GM12878 (cell line): ENCODE measurements at regions not wholly inside any gene's neighbourhood (a gene's known extent, or its start where the extent isn't known, plus 50 kb on each side); places are given as distances from the start of the nearest gene placed in this dataset.

Experiments
- ATAC-seq: fragments of 200-7000 bp; cut with Tn5 transposase; 3 replicates; pipeline ENCODE4 v1.9.1; 2020; ENCODE audit warnings: mild to moderate bottlenecking, moderate library complexity
- BruUV-seq: library from RNA; stranded (reverse); fragments of 400-500 nt; replicated peaks from 2 replicates; lab custom pipeline; 2021; lab: Mats Ljungman, UMichigan
- CTCF ChIA-PET: fragments of 300-600 bp; sonication (Branson Sonifier 250); formaldehyde crosslinking; extraction: SDS; loops from one replicate; lab custom pipeline; 2021; ENCODE audit warnings: inconsistent platforms; lab: Yijun Ruan, JAX
- POLR2A ChIA-PET: fragments of 350-600 bp; formaldehyde crosslinking; extraction: SDS; loops from one replicate; lab custom pipeline; 2021; ENCODE audit warnings: inconsistent platforms; lab: Charles Lee
- RAD21 ChIA-PET: fragments of 300-600 bp; sonication (Branson Sonifier 250); formaldehyde crosslinking; loops from one replicate; lab custom pipeline; 2023; ENCODE audit warnings: antibody characterized with exemption; ENCODE audit not compliant: unreplicated experiment; lab: Charles Lee
- SMC1A ChIA-PET: fragments of 300-600 bp; sonication (Branson Sonifier 250); formaldehyde crosslinking; loops from one replicate; lab custom pipeline; 2023; ENCODE audit not compliant: unreplicated experiment, uncharacterized antibody; lab: Charles Lee
- DNase-seq: peaks from one replicate; pipeline ENCODE4 v3.0.0-alpha.2; 2011; ENCODE audit warnings: low read depth, low spot score
- FAIRE-seq: peaks from 3 replicates; lab custom pipeline; 2011; peaks lifted over from hg19 to GRCh38; lab: Jason Lieb, UNC
- H2AFZ ChIP-seq: 2 replicates; pipeline ENCODE4 v1.6.0; 2011; ENCODE audit warnings: low read depth, low read length, control low read depth; ENCODE audit not compliant: control insufficient read depth
- H3K27ac ChIP-seq: 2 replicates; pipeline ENCODE4 v1.5.1; 2011; ENCODE audit warnings: control low read depth; ENCODE audit not compliant: control insufficient read depth, insufficient read depth
- H3K27me3 ChIP-seq, 2 experiments: replicated peaks in 1 of 2; 2 replicates each; pipeline versions ENCODE4 v1.6.0 to v1.6.1; 2011; ENCODE audit warnings: low read length in 1 of 2; ENCODE audit not compliant: control insufficient read depth in 2 of 2, insufficient read depth in 2 of 2
- H3K36me3 ChIP-seq, 2 experiments: 2 replicates each; pipeline ENCODE4 v1.5.1; 2011; ENCODE audit warnings: low read length in 1 of 2; ENCODE audit not compliant: control insufficient read depth in 2 of 2, insufficient read depth in 2 of 2
- H3K4me1 ChIP-seq: 2 replicates; pipeline ENCODE4 v1.6.1; 2011; ENCODE audit warnings: mild to moderate bottlenecking, low read length, moderate library complexity, mixed read lengths; ENCODE audit not compliant: control insufficient read depth, insufficient read depth
- H3K4me2 ChIP-seq: 2 replicates; pipeline ENCODE4 v1.6.0; 2011; ENCODE audit warnings: control low read depth; ENCODE audit not compliant: control insufficient read depth, insufficient read depth
- H3K4me3 ChIP-seq: fragments of 200-600 bp; sonication (generic); 2 replicates; pipeline ENCODE4 v1.5.1; 2016
- H3K79me2 ChIP-seq: 2 replicates; pipeline ENCODE4 v1.6.0; 2011; ENCODE audit warnings: low read length; ENCODE audit not compliant: control insufficient read depth, insufficient read depth
- H3K9ac ChIP-seq: 2 replicates; pipeline ENCODE4 v1.8.0; 2011; ENCODE audit warnings: low read length, control low read depth, mixed read lengths; ENCODE audit not compliant: control insufficient read depth, insufficient read depth
- H3K9me3 ChIP-seq: replicated peaks from 3 replicates; pipeline ENCODE4 v1.5.1; 2011; ENCODE audit warnings: mild to moderate bottlenecking, low read length; ENCODE audit not compliant: control insufficient read depth, insufficient read depth
- H4K20me1 ChIP-seq: 2 replicates; pipeline ENCODE4 v1.6.0; 2011; ENCODE audit not compliant: control insufficient read depth, insufficient read depth
- BCL3 ChIP-seq: IDR thresholded peaks from 2 replicates; pipeline ENCODE4 v1.6.1; 2011; ENCODE audit warnings: borderline replicate concordance, low read depth, mild to moderate bottlenecking, moderate library complexity, low read length; ENCODE audit not compliant: insufficient read depth, poor library complexity, severe bottlenecking
- E2F8 ChIP-seq: fragments of 450-650 bp; IDR thresholded peaks from 2 replicates; pipeline ENCODE4 v1.6.1; 2018; ENCODE audit warnings: mild to moderate bottlenecking, low read depth, moderate library complexity; ENCODE audit not compliant: partially characterized antibody
- EED ChIP-seq: sonication (generic); IDR thresholded peaks from 2 replicates; pipeline ENCODE4 v1.6.1; 2016; ENCODE audit warnings: antibody characterized with exemption, low read depth
- ETV6 ChIP-seq, 2 experiments: fragments of 450-650 bp in 1 of 2; IDR thresholded peaks in 1 of 2; conservative IDR thresholded peaks in 1 of 2; 2 replicates each; pipeline ENCODE4 v1.6.1; 2014; ENCODE audit warnings: antibody characterized with exemption in 1 of 2, borderline replicate concordance in 1 of 2, low read depth in 1 of 2, mild to moderate bottlenecking in 1 of 2, moderate library complexity in 1 of 2
- HCFC1 ChIP-seq: fragments of 150-350 bp; IDR thresholded peaks from 2 replicates; pipeline ENCODE4 v1.6.1; 2014; ENCODE audit warnings: low read length
- IRF3 ChIP-seq: fragments of 450-650 bp; IDR thresholded peaks from 2 replicates; pipeline ENCODE4 v1.6.1; 2014; ENCODE audit warnings: mild to moderate bottlenecking
- IRF4 ChIP-seq: IDR thresholded peaks from 2 replicates; pipeline ENCODE4 v1.6.1; 2011; ENCODE audit warnings: low read depth, low read length
- JUND ChIP-seq: IDR thresholded peaks from 2 replicates; pipeline ENCODE4 v1.6.1; 2012; ENCODE audit warnings: low read depth, mild to moderate bottlenecking, low read length, improper control_type of control experiment, moderate library complexity
- MAX ChIP-seq: IDR thresholded peaks from 2 replicates; pipeline ENCODE4 v1.6.1; 2012; ENCODE audit warnings: low read depth, low read length, improper control_type of control experiment
- MEF2A ChIP-seq: IDR thresholded peaks from 2 replicates; pipeline ENCODE4 v1.6.1; 2011; ENCODE audit warnings: low read depth, mild to moderate bottlenecking, low read length, moderate library complexity; ENCODE audit not compliant: insufficient read depth
- MEF2B ChIP-seq: fragments of 450-650 bp; IDR thresholded peaks from 2 replicates; pipeline ENCODE4 v1.6.1; 2018; ENCODE audit warnings: mild to moderate bottlenecking, moderate library complexity; ENCODE audit not compliant: partially characterized antibody, poor library complexity, severe bottlenecking
- NFXL1 ChIP-seq: fragments of 450-650 bp; IDR thresholded peaks from 2 replicates; pipeline ENCODE4 v1.6.1; 2017; ENCODE audit warnings: antibody characterized with exemption, mild to moderate bottlenecking, borderline replicate concordance
- POU2F2 ChIP-seq: IDR thresholded peaks from 3 replicates; pipeline ENCODE4 v1.6.1; 2011; ENCODE audit warnings: low read depth, mild to moderate bottlenecking, low read length, borderline replicate concordance
- RFX5 ChIP-seq: IDR thresholded peaks from 2 replicates; pipeline ENCODE4 v1.6.1; 2011; ENCODE audit warnings: low read depth, low read length, improper control_type of control experiment
- ZBTB40 ChIP-seq: fragments of 450-650 bp; IDR thresholded peaks from 2 replicates; pipeline ENCODE4 v1.6.1; 2016; ENCODE audit warnings: mild to moderate bottlenecking, moderate library complexity, borderline replicate concordance
- WGBS: methylation state at CpG from one replicate; pipeline ENCODE4 v1.1.6; 2016; ENCODE audit warnings: low lambda C conversion rate; ENCODE audit not compliant: insufficient replicate concordance, insufficient coverage; ENCODE audit errors: missing lambda C conversion rate; 5-methylcytosine and 5-hydroxymethylcytosine counted together
- in situ Hi-C: fragments of 300-500 bp; cut with MboI; formaldehyde crosslinking; loops from 9 replicates; pipeline ENCODE4 v1.14.3; 2018; ENCODE audit warnings: mixed read lengths
- intact Hi-C: fragments of 100-400 bp; cut with micrococcal nuclease; formaldehyde crosslinking; loops from one replicate; pipeline ENCODE4 v1.14.2; 2022; ENCODE audit not compliant: unreplicated experiment

GRCh38 chr9:120153258-120153657 is 426.7 kb downstream of the CDK5RAP2 start:
- FAIRE-seq (no peak), ATAC-seq (no peak), DNase-seq (no peak)
- WGBS: 41% methylated on average over 1 of the region's 1 CpG
- no peak overlapping the region for H3K27ac ChIP-seq
- ChIA-PET POLR2A (no interaction called here), CTCF (interaction anchor here (0.8 to 1.1 kb wide), 3 partner anchors 10 to 15 kb away, joined by 3 to 4 read pairs (median 3); no protein-coding TSS in a partner anchor), SMC1A (no interaction called here), RAD21 (no interaction called here)
- H3K9me3 ChIP-seq: no peaks in the 10 kb centered on the region
- H3K4me2 ChIP-seq: no peak overlapping the region
- no peaks in the 10 kb centered on the region for H3K27me3 ChIP-seq
- H3K4me1 ChIP-seq: no peaks in the 10 kb centered on the region
- BruUV-seq: no TSS peak
- H4K20me1 ChIP-seq: no peaks in the 10 kb centered on the region
- in situ Hi-C loops: no loop called here
- no peaks in the 10 kb centered on the region for H3K79me2 ChIP-seq
- no peaks in the 10 kb centered on the region for H3K36me3 ChIP-seq
- no peak overlapping the region for H3K4me3 ChIP-seq
- intact Hi-C loops: no loop called here
- H3K9ac ChIP-seq: no peak overlapping the region
- H2AFZ ChIP-seq: no peak overlapping the region
- TF ChIP-seq MAX (no peak), IRF3 (no peak), MEF2A (no peak), HCFC1 (no peak), POU2F2 (no peak), EED (no peak), IRF4 (no peak), E2F8 (no peak), BCL3 (no peak), ETV6 (conservative IDR thresholded peaks at IDR 0.05 in 1 of 2, IDR thresholded peaks at IDR 0.05 in 1 of 2; ENCODE audit: borderline replicate concordance in 1 of 2, low read depth in 1 of 2) (no peak), ZBTB40 (no peak), JUND (no peak), MEF2B (no peak), NFXL1 (no peak), RFX5 (no peak)
